NCI-H2171 (cell line): ENCODE measurements at regions not wholly inside any gene's neighbourhood (a gene's known extent, or its start where the extent isn't known, plus 50 kb on each side); places are given as distances from the start of the nearest gene placed in this dataset.

Source experiments
- DNase-seq: peaks from one replicate; lab custom pipeline; 2025; lab: John Stamatoyannopoulos, UW

DNA sequence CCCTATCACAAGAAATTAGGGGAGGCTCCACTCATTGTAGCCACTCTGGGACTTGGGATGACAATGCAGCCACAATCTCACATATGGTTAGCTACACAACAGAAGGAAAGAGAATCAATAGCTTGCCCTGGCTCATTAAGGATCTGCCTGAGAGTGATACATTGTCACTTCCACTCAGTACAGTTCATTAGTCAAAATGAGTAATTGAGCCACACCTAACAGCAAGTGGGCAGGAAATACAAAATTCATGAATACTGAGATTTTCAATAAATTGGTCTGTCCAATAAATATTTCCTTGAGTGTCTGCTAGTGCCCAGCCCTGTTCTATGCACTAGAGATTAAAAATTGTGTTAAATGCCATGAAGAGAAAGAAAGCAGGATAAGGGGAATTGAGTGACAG, 231.3 kb upstream of the NR4A3 start:
- DNase-seq: no peak

- DNase-seq: no peak
Observed at GRCh38 chr9:99590840-99591239, 230.8 kb upstream of the NR4A3 start.

GRCh38 chr9:99591770-99592169, 229.9 kb upstream of the NR4A3 start:
- DNase-seq: no peak

DNA sequence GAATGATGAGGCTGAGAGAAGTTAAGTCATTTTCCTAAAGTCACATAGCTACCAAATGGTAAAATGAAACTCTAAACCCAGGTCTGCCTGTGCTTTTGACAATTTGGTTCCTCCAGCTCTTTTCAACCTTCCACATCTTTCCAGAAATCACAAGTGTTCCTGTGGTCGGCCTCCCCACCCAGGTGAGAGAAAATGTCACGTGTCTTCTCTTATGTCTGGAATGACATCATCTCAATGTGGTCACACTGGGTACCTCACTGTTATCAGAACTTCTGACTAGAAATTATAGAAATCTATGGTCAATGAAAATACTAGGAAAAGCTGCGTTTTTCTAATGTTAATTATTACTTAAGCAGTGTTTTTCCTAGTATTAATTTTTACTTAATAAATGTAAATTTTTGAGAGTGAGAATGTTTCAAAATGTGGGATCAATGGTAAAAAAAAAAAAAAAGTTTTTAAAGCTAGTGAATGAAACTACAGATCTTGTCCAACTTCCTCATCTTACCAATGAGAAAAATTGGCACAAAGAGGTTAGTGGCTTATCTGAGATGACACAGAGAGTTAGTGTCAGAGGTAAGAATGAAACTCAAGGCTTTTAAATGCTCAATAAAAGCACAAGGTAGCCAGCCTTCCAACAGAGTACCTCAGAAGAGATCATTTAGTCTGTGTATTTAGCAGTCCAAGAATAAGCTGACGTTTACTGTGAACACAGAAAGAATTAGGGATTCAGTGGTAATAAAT, 228.7 kb upstream of the NR4A3 start:
- DNase-seq: no peak

DNA sequence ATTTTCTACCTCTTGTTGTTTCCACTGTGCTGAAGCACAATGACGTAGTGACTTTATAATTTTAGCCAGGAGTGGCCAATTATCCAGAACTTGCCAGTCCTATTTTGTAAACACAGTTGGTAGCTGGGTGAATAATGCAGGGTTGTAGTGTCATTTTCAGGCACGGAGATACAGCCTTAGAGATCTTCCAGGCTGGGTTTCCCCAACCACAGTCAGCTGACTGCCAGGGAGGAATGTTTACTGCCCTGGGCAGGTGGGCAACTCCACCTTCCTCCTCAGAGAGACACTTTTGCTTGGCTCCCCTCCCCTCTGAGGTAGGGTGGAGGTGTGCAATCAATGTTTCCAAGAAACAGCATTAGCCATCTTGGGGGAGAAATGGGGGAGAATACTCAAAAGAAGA, 228.1 kb upstream of the NR4A3 start:
- no peak for DNase-seq

DNA sequence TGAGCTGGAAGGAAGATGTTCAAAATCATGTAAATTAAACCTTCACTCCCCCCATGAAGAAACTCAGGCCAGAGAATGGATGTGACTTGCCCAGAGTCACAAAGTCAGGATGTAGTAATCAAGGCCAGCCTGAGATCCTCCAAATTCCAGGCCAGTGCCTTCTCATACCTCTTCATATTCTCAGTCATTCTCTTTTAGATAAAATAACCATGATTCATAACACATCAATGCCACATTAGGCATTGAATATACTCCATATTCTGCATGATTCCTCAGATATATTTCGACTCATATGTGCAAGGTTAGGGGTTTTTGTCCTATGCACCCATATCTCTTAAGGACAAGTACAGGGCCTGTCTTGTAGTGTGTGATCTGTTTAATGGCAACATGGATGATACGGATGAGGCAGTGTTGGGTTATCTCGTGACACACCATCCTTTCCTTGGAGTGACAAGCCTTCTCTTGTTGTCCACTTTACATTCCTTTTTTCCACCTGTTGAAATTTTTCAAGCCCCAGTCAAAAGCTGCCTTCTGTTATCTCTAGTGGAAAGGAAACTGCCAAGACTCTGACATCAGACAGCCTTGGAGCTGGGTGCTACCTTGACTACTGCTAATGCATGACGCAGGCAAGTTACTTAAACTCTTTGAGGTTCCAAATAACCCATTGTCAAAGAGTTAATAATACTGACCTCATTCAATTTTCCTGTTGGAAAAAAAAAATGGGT, 227.5 kb upstream of the NR4A3 start:
- DNase-seq: no peak

GRCh38 chr9:99595796-99596195, 225.9 kb upstream of the NR4A3 start:
- no peak for DNase-seq

- DNase-seq: peak; percentile 17
Observed at GRCh38 chr9:99601571-99602111, 220.0 kb upstream of the NR4A3 start.

- no peak for DNase-seq
Observed at GRCh38 chr9:99602854-99603253, 218.8 kb upstream of the NR4A3 start.

DNA sequence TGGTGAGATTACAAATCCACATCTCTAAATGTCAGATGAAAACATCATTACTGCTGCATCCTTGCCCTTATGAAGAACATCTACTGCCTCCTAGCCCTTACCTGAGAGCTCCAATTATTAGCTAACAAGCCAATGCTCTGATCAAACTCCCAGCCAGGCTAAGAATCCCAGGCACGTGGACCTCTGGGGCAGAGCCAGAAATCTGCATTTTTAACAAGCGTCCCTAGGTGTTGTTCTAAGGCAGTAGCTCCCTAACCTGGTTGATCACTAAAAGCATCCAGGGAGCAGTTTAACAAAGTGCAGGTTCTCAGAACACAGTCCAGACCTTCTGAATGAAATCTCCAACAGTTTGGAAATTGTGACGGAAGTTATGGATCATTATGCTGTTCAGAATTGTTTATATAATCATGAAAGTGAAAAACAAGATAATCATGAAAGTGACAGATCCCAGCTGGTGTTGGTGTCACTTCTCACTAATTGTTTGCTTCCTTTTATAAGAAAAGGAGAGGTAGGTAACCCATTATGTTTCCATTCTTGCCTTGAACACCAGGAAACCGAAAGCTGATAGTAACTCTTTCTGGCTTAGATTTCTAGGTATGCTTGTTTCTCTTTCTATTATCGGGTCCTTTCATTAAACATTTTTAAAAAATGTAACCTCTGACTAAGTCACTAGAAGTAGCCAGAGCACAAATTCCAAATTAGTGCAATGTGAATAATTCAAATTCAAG, 216.5 kb upstream of the NR4A3 start:
- DNase-seq: no peak

DNA sequence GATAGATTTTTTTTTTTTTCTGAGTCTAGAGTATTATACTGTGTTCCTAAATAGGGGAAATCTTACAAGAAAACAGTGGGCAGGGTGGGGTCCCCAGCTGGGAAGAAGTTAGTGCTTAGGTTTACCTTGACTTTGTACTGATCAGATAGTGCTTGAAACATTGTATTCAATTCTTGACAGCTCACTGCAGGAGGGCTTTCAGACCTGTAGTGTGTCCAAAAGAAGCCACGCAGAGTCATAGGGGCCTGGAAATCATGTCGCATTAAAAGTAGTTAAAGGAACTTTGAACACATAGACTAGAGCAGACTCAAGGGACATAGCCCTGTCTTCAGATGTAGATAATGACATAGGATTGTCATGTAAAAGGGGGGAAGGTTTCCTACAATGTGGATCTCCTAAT, 215.4 kb upstream of the NR4A3 start:
- no peak for DNase-seq

- DNase-seq: peak; percentile 11
Observed at GRCh38 chr9:99606957-99607356, 214.7 kb upstream of the NR4A3 start.

GRCh38 chr9:99607842-99608448, 213.7 kb upstream of the NR4A3 start:
- no peak for DNase-seq

- DNase-seq: no peak
Observed at GRCh38 chr9:99614341-99614740, 207.3 kb upstream of the NR4A3 start.

DNA sequence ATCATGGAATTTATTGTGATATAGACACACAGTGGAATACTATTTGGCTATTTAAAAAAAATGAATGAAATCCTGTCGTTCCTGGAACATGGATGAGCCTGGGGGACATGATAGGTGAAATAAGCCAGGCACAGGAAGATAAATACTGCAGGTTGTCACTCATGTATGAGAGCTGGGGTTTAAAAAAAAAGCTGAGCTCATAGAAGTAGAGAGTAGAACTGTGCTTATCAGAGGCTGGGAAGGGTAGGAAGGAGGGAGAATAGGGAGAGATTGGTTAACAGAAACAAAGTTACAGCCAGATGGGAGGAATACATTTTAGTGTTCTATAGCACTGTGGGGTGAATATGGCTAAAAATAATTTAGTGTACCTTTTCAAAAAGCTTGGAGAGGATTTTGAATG, 200.6 kb upstream of the NR4A3 start:
- DNase-seq: no peak

GRCh38 chr9:99622679-99623078, 199.0 kb upstream of the NR4A3 start:
- no peak for DNase-seq

DNA sequence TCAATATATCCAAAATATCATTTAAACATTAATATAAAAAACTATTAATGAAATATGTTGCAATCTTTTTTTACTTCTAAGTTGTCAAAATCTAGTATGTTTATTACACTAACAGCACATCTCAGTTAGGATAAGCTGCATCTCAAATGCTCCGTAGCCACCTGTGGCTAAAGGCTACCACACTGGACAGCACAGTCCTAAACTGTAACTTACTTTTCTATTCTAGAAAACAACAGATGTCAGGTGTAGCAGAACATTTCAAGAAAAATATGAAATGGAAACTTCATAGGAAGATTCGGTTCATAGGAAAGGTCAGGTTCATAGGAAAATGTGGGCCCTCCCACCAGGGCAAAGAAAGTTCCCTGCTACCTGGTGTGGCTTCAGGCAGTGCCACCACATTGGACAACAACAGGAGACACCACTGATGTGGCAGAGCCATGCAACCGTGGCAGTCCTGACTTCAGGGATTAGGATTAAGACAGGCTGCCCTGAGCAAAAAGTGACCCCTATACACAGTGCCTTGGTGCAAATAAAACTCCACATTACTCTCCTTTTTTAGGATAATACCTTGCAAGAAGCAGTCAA, 197.8 kb upstream of the NR4A3 start:
- DNase-seq: no peak

- DNase-seq: no peak
Observed at GRCh38 chr9:99624499-99625233, 197.0 kb upstream of the NR4A3 start.

GRCh38 chr9:99626426-99626825, 195.3 kb upstream of the NR4A3 start:
- no peak for DNase-seq

GRCh38 chr9:99628285-99628684, 193.4 kb upstream of the NR4A3 start:
- DNase-seq: no peak
